ENCODE measurements at regions not wholly inside any gene's neighbourhood (a gene's known extent, or its start where the extent isn't known, plus 50 kb on each side); places are given as distances from the start of the nearest gene placed in this dataset.

- Mint-ChIP-seq H3K27me3 (ENCODE audit: insufficient read depth, unreplicated experiment) (no peaks in the 10 kb centered on the region), H3K4me3 (ENCODE audit: unreplicated experiment) (no peak overlapping the region), H3K27ac (ENCODE audit: unreplicated experiment) (no peak overlapping the region), H3K36me3 (ENCODE audit: insufficient read depth, unreplicated experiment) (no peaks in the 10 kb centered on the region), H3K4me1 (ENCODE audit: low read depth, unreplicated experiment) (peaks cover 6% of the 10 kb centered on the region), H3K9me3 (ENCODE audit: unreplicated experiment) (no peaks in the 10 kb centered on the region)
- POLR2A ChIA-PET, result no interaction called here
- Histone ChIP-seq H3K4me3 (ENCODE audit: low read depth, low read length) (no peak overlapping the region), H3K36me3 (ENCODE audit: control insufficient read depth, insufficient read depth, low read length) (no peaks in the 10 kb centered on the region), H3K4me1 (no peaks in the 10 kb centered on the region), H3K9me3 (peaks cover 4% of the 10 kb centered on the region; the same call in 1 of the 2 replicates), H3K27me3 (replicated peaks; ENCODE audit: control insufficient read depth, insufficient read depth, low read length) (no peaks in the 10 kb centered on the region)
- CTCF ChIA-PET, result no interaction called here
- TF ChIP-seq CTCF (IDR thresholded peaks at IDR 0.05; ENCODE audit: insufficient read depth in 1 of 2, low read depth in 1 of 2, low read length in 1 of 2, severe bottlenecking in 1 of 2, unreplicated experiment in 1 of 2), result no peak
- no peak for DNase-seq
- no TSS peak for BruUV-seq (replicated peaks)
- intact Hi-C loops (cut with micrococcal nuclease; ENCODE audit: unreplicated experiment), result no loop called here
Measured at GRCh38 chr13:68063181-68063580, 833.0 kb upstream of the PCDH9 start.

- no peak for TF ChIP-seq CTCF (IDR thresholded peaks at IDR 0.05; ENCODE audit: insufficient read depth in 1 of 2, low read depth in 1 of 2, low read length in 1 of 2, severe bottlenecking in 1 of 2, unreplicated experiment in 1 of 2)
- POLR2A ChIA-PET, result no interaction called here
- no peak overlapping the region for H3K27ac Mint-ChIP-seq (ENCODE audit: unreplicated experiment)
Measured at GRCh38 chr13:68057836-68058235, 827.7 kb upstream of the PCDH9 start.

GRCh38 chr13:68056816-68057710, 826.9 kb upstream of the PCDH9 start:
- H3K27me3 Mint-ChIP-seq (ENCODE audit: insufficient read depth, unreplicated experiment), result no peaks in the 10 kb centered on the region
- Histone ChIP-seq H3K36me3 (ENCODE audit: control insufficient read depth, insufficient read depth, low read length) (no peaks in the 10 kb centered on the region), H3K4me1 (no peaks in the 10 kb centered on the region), H3K4me3 (ENCODE audit: low read depth, low read length) (no peak overlapping the region), H3K9me3 (peaks cover 4% of the 10 kb centered on the region; the same call in 1 of the 2 replicates), H3K27me3 (replicated peaks; ENCODE audit: control insufficient read depth, insufficient read depth, low read length) (no peaks in the 10 kb centered on the region)
- DNase-seq, result no peak
- H3K9me3 Mint-ChIP-seq (ENCODE audit: unreplicated experiment), result peaks cover 13% of the 10 kb centered on the region
- ChIA-PET CTCF (no interaction called here), POLR2A (no interaction called here)
- H3K36me3 Mint-ChIP-seq (ENCODE audit: insufficient read depth, unreplicated experiment), result no peaks in the 10 kb centered on the region
- no peak for TF ChIP-seq CTCF (IDR thresholded peaks at IDR 0.05; ENCODE audit: insufficient read depth in 1 of 2, low read depth in 1 of 2, low read length in 1 of 2, severe bottlenecking in 1 of 2, unreplicated experiment in 1 of 2)
- H3K4me1 Mint-ChIP-seq (ENCODE audit: low read depth, unreplicated experiment), result no peaks in the 10 kb centered on the region
- no peak overlapping the region for H3K4me3 Mint-ChIP-seq (ENCODE audit: unreplicated experiment)
- intact Hi-C loops (cut with micrococcal nuclease; ENCODE audit: unreplicated experiment), result no loop called here
- H3K27ac Mint-ChIP-seq (ENCODE audit: unreplicated experiment), result no peak overlapping the region
- BruUV-seq (replicated peaks), result no TSS peak

More at GRCh38 chr13:68057836-68058235, 827.7 kb upstream of the PCDH9 start:
- H3K27me3 ChIP-seq (replicated peaks; ENCODE audit: control insufficient read depth, insufficient read depth, low read length), result no peaks in the 10 kb centered on the region
- no TSS peak for BruUV-seq (replicated peaks)
- H3K36me3 Mint-ChIP-seq (ENCODE audit: insufficient read depth, unreplicated experiment), result no peaks in the 10 kb centered on the region
- CTCF ChIA-PET, result no interaction called here
- H3K27me3 Mint-ChIP-seq (ENCODE audit: insufficient read depth, unreplicated experiment), result no peaks in the 10 kb centered on the region
- H3K4me1 Mint-ChIP-seq (ENCODE audit: low read depth, unreplicated experiment), result no peaks in the 10 kb centered on the region
- intact Hi-C loops (cut with micrococcal nuclease; ENCODE audit: unreplicated experiment), result no loop called here
- no peaks in the 10 kb centered on the region for H3K36me3 ChIP-seq (ENCODE audit: control insufficient read depth, insufficient read depth, low read length)
- no peak overlapping the region for H3K4me3 Mint-ChIP-seq (ENCODE audit: unreplicated experiment)
- H3K4me3 ChIP-seq (ENCODE audit: low read depth, low read length), result no peak overlapping the region
- peaks cover 13% of the 10 kb centered on the region for H3K9me3 Mint-ChIP-seq (ENCODE audit: unreplicated experiment)
- no peaks in the 10 kb centered on the region for H3K4me1 ChIP-seq
- peaks cover 4% of the 10 kb centered on the region; the same call in 1 of the 2 replicates for H3K9me3 ChIP-seq
- no peak for DNase-seq

All from Caco-2 (cell line).